ENCODE measurements at regions not wholly inside any gene's neighbourhood (a gene's known extent, or its start where the extent isn't known, plus 50 kb on each side); places are given as distances from the start of the nearest gene placed in this dataset.
"Not testable (repeated sequence)": the region's sequence is repeated elsewhere in the genome, so short reads cannot be mapped to it uniquely, and the experiment has no call there.

DNA sequence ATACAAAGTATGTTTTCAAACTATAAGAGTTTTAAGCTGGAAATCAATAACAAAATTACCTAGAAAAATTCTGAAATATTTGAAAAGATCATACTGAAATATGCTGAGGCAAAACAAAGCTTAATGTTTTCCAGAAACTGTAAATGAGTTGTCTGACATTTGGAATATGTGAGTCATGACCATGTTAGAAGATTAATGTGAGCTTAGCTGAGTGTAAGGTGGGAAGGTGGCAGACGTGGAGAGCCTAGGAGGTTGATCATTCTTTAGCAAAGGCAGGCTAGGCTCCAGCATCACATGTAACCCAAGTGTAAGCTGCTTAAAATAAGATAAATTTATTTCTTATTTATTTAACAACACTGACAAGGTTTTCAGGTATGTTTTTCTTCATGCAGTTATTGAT is 2086.1 kb upstream of the PCDH20 start:
- TF ChIP-seq GATA1 (IDR thresholded peaks at IDR 0.05; ENCODE audit: low read depth, low read length) (no peak), POLR2A (IDR thresholded peaks at IDR 0.05; ENCODE audit: low read length) (no peak)
- no peak for DNase-seq

DNA sequence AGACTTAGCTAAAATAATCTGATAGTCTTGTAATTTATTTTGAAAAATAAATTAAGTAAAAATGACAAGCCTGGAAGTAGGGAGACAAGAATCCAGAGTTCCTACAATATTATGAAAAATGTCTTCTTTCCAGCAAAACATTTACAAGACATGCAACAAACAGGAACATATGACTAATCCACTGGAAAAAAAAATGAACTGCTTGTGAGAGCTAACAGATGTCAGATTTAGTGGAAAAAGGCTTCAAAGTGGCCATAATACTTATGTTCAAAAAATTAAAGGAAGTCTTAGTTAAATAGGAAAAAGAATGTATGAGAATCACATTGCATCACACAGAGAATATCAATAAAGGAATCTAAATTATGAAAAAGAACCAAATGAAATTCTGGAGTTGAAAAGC is 2082.0 kb upstream of the PCDH20 start:
- DNase-seq: no peak
- TF ChIP-seq GATA1 (IDR thresholded peaks at IDR 0.05; ENCODE audit: low read depth, low read length): no peak
- TF ChIP-seq POLR2A (IDR thresholded peaks at IDR 0.05; ENCODE audit: low read length): no peak

GRCh38 chr13:63492604-63493003 is 2077.0 kb upstream of the PCDH20 start:
- DNase-seq: no peak
- TF ChIP-seq POLR2A (IDR thresholded peaks at IDR 0.05; ENCODE audit: low read length) (no peak), GATA1 (IDR thresholded peaks at IDR 0.05; ENCODE audit: low read depth, low read length) (no peak)

DNA sequence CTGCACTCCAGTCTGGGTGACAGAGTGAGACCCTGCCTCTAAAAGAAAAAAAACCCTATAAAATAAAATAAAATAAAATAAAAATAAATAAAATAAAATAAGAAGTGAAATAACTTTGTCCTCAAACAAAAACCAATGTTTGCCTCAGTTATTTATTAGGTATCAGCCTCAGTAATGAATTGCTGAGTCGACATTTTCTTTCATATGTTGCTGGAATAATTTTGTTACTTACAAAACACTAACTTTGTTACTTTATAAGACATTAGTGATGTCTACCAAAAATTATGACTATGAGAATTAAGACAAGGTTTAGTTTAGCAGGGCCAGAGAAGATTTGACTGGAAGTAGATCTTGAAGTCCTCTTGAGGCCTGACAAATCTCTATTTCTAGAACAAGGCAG is 2074.5 kb upstream of the PCDH20 start:
- TF ChIP-seq POLR2A (IDR thresholded peaks at IDR 0.05; ENCODE audit: low read length) (no peak), GATA1 (IDR thresholded peaks at IDR 0.05; ENCODE audit: low read depth, low read length) (no peak)
- DNase-seq: no peak

GRCh38 chr13:63481334-63481733 is 2065.7 kb upstream of the PCDH20 start:
- no peak for DNase-seq

GRCh38 chr13:63472711-63473110 is 2057.1 kb upstream of the PCDH20 start:
- TF ChIP-seq GATA1 (IDR thresholded peaks at IDR 0.05; ENCODE audit: low read depth, low read length) (no peak), POLR2A (IDR thresholded peaks at IDR 0.05; ENCODE audit: low read length) (no peak)
- no peak for DNase-seq

More at GRCh38 chr13:63481334-63481733, 2065.7 kb upstream of the PCDH20 start:
- TF ChIP-seq GATA1 (IDR thresholded peaks at IDR 0.05; ENCODE audit: low read depth, low read length) (no peak), POLR2A (IDR thresholded peaks at IDR 0.05; ENCODE audit: low read length) (no peak)

DNA sequence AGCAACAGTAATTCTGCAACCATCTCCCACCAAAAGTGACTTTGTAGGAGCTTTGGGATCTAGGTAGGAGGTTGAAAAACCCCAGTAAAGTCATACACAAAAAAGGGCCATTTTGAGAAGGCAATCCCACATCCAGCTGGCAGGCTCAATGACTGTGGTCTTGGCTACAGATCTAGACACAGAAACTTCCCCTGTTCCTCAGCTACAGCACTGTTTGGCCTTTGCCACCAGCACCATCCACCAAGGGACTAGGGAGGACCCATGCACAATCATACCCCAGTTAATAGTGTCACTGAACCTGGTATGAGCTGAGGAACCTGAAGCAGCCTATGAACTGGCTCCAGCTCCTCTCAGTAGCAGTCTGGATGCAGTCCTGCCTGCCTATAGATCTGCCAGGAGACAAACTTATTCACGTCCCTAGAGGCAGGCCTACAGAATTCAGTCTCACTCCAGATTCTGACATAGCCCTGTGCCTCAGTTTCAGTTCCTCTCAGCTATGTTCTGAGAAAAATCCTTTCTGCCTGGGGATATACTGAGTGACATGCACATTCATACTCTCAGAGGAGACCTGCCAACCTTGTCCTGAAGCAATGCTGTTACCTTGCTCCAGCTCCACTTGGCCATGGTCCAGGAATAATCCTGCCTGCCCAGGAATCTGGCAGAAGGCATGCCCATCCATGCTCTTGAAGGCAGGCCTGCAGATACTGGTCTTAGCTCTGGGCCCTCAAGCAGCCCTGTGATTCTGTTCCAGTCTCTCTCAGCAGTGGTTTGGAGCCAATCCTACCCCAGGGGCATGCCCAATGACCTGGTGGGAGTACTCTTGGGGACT is 2048.3 kb upstream of the PCDH20 start:
- TF ChIP-seq POLR2A (IDR thresholded peaks at IDR 0.05; ENCODE audit: low read length) (no peak), GATA1 (IDR thresholded peaks at IDR 0.05; ENCODE audit: low read depth, low read length) (no peak)
- DNase-seq: no peak

DNA sequence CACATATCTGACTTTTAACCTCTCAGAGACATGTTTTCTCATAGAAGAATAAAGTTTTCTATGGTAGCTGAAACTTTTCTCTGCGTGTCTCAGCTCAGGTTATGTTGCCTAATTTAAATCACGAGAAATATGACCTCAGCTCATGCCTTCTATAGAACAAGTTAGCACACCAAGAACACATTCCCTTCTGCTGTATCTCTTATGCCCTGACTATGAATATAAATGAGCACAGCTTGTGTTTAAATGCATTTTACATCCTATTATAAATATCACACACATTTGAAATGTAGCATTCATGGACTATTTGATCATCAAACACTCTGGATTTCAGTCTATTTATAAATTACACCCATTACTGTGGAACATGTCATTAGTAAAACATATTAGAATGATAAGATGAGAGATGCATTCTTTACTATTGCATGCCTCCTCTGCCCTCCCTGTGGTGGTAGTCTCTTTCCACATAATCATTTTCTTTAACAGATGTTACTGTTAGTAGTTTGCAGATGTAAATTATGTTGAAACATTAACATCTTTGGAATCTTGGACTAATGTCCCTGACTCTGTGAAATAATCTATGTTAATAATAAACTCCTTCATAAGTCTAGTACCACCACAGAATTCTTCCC is 2044.9 kb upstream of the PCDH20 start:
- DNase-seq: no peak
- TF ChIP-seq POLR2A (IDR thresholded peaks at IDR 0.05; ENCODE audit: low read length) (no peak), GATA1 (IDR thresholded peaks at IDR 0.05; ENCODE audit: low read depth, low read length) (no peak)

- TF ChIP-seq GATA1 (IDR thresholded peaks at IDR 0.05; ENCODE audit: low read depth, low read length): no peak
- DNase-seq: no peak
Measured at GRCh38 chr13:63457186-63457585, 2041.5 kb upstream of the PCDH20 start.

GRCh38 chr13:63455938-63456337 is 2040.3 kb upstream of the PCDH20 start:
- TF ChIP-seq GATA1 (IDR thresholded peaks at IDR 0.05; ENCODE audit: low read depth, low read length) (no peak), POLR2A (IDR thresholded peaks at IDR 0.05; ENCODE audit: low read length) (no peak)
- no peak for DNase-seq

DNA sequence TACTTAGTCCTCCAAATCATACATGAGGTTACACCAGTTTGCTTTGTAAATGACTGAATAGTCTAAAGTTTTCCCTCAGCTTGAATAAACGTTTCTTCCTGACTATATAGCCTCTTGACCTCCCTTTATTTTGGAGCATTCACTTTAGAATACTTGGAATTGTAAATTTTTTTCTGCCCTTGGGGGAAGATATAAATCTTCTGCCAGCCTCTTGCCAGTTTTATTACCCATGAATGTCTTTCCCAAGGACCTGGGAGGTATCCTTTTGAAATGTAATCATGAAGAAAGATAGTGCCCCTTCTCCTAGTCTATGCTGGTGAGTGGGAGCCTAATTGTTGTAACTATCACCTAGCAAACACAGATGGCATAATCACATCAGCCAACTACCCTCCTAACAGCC is 2033.9 kb upstream of the PCDH20 start:
- no peak for TF ChIP-seq GATA1 (IDR thresholded peaks at IDR 0.05; ENCODE audit: low read depth, low read length)
- no peak for TF ChIP-seq POLR2A (IDR thresholded peaks at IDR 0.05; ENCODE audit: low read length)
- DNase-seq: no peak

GRCh38 chr13:63448692-63449091 is 2033.0 kb upstream of the PCDH20 start:
- TF ChIP-seq GATA1 (IDR thresholded peaks at IDR 0.05; ENCODE audit: low read depth, low read length): no peak
- TF ChIP-seq POLR2A (IDR thresholded peaks at IDR 0.05; ENCODE audit: low read length): no peak

GRCh38 chr13:63446329-63446728 is 2030.7 kb upstream of the PCDH20 start:
- DNase-seq: no peak
- no peak for TF ChIP-seq GATA1 (IDR thresholded peaks at IDR 0.05; ENCODE audit: low read depth, low read length)
- TF ChIP-seq POLR2A (IDR thresholded peaks at IDR 0.05; ENCODE audit: low read length): no peak

More at GRCh38 chr13:63448692-63449091, 2033.0 kb upstream of the PCDH20 start:
- DNase-seq: no peak

GRCh38 chr13:63444225-63444624 is 2028.6 kb upstream of the PCDH20 start:
- not testable (repeated sequence) for DNase-seq

GRCh38 chr13:63438951-63439350 is 2023.3 kb upstream of the PCDH20 start:
- DNase-seq: no peak
- TF ChIP-seq GATA1 (IDR thresholded peaks at IDR 0.05; ENCODE audit: low read depth, low read length): no peak
- TF ChIP-seq POLR2A (IDR thresholded peaks at IDR 0.05; ENCODE audit: low read length): no peak
